GM12878 (cell line): ENCODE measurements at regions not wholly inside any gene's neighbourhood (a gene's known extent, or its start where the extent isn't known, plus 50 kb on each side); places are given as distances from the start of the nearest gene placed in this dataset.

Experiments
- ATAC-seq: fragments of 200-7000 bp; cut with Tn5 transposase; 3 replicates; pipeline ENCODE4 v1.9.1; 2020; ENCODE audit warnings: mild to moderate bottlenecking, moderate library complexity
- BruUV-seq: library from RNA; stranded (reverse); fragments of 400-500 nt; replicated peaks from 2 replicates; lab custom pipeline; 2021; lab: Mats Ljungman, UMichigan
- CTCF ChIA-PET: fragments of 300-600 bp; sonication (Branson Sonifier 250); formaldehyde crosslinking; extraction: SDS; loops from one replicate; lab custom pipeline; 2021; ENCODE audit warnings: inconsistent platforms; lab: Yijun Ruan, JAX
- POLR2A ChIA-PET: fragments of 350-600 bp; formaldehyde crosslinking; extraction: SDS; loops from one replicate; lab custom pipeline; 2021; ENCODE audit warnings: inconsistent platforms; lab: Charles Lee
- RAD21 ChIA-PET: fragments of 300-600 bp; sonication (Branson Sonifier 250); formaldehyde crosslinking; loops from one replicate; lab custom pipeline; 2023; ENCODE audit warnings: antibody characterized with exemption; ENCODE audit not compliant: unreplicated experiment; lab: Charles Lee
- SMC1A ChIA-PET: fragments of 300-600 bp; sonication (Branson Sonifier 250); formaldehyde crosslinking; loops from one replicate; lab custom pipeline; 2023; ENCODE audit not compliant: unreplicated experiment, uncharacterized antibody; lab: Charles Lee
- DNase-seq: peaks from one replicate; pipeline ENCODE4 v3.0.0-alpha.2; 2011; ENCODE audit warnings: low read depth, low spot score
- FAIRE-seq: peaks from 3 replicates; lab custom pipeline; 2011; peaks lifted over from hg19 to GRCh38; lab: Jason Lieb, UNC
- H2AFZ ChIP-seq: 2 replicates; pipeline ENCODE4 v1.6.0; 2011; ENCODE audit warnings: low read depth, low read length, control low read depth; ENCODE audit not compliant: control insufficient read depth
- H3K27ac ChIP-seq: 2 replicates; pipeline ENCODE4 v1.5.1; 2011; ENCODE audit warnings: control low read depth; ENCODE audit not compliant: control insufficient read depth, insufficient read depth
- H3K27me3 ChIP-seq, 2 experiments: replicated peaks in 1 of 2; 2 replicates each; pipeline versions ENCODE4 v1.6.0 to v1.6.1; 2011; ENCODE audit warnings: low read length in 1 of 2; ENCODE audit not compliant: control insufficient read depth in 2 of 2, insufficient read depth in 2 of 2
- H3K36me3 ChIP-seq, 2 experiments: 2 replicates each; pipeline ENCODE4 v1.5.1; 2011; ENCODE audit warnings: low read length in 1 of 2; ENCODE audit not compliant: control insufficient read depth in 2 of 2, insufficient read depth in 2 of 2
- H3K4me1 ChIP-seq: 2 replicates; pipeline ENCODE4 v1.6.1; 2011; ENCODE audit warnings: mild to moderate bottlenecking, low read length, moderate library complexity, mixed read lengths; ENCODE audit not compliant: control insufficient read depth, insufficient read depth
- H3K4me2 ChIP-seq: 2 replicates; pipeline ENCODE4 v1.6.0; 2011; ENCODE audit warnings: control low read depth; ENCODE audit not compliant: control insufficient read depth, insufficient read depth
- H3K4me3 ChIP-seq: fragments of 200-600 bp; sonication (generic); 2 replicates; pipeline ENCODE4 v1.5.1; 2016
- H3K79me2 ChIP-seq: 2 replicates; pipeline ENCODE4 v1.6.0; 2011; ENCODE audit warnings: low read length; ENCODE audit not compliant: control insufficient read depth, insufficient read depth
- H3K9ac ChIP-seq: 2 replicates; pipeline ENCODE4 v1.8.0; 2011; ENCODE audit warnings: low read length, control low read depth, mixed read lengths; ENCODE audit not compliant: control insufficient read depth, insufficient read depth
- H3K9me3 ChIP-seq: replicated peaks from 3 replicates; pipeline ENCODE4 v1.5.1; 2011; ENCODE audit warnings: mild to moderate bottlenecking, low read length; ENCODE audit not compliant: control insufficient read depth, insufficient read depth
- H4K20me1 ChIP-seq: 2 replicates; pipeline ENCODE4 v1.6.0; 2011; ENCODE audit not compliant: control insufficient read depth, insufficient read depth
- EP300 ChIP-seq, 2 experiments: fragments of 150-350 bp in 1 of 2; IDR thresholded peaks; 2 replicates each; pipeline ENCODE4 v1.6.1; 2011 to 2012; ENCODE audit warnings: low read depth in 2 of 2, low read length in 2 of 2, borderline replicate concordance in 1 of 2, improper control_type of control experiment in 1 of 2, inconsistent platforms in 1 of 2; ENCODE audit not compliant: control insufficient read depth in 1 of 2
- PML ChIP-seq: IDR thresholded peaks from 2 replicates; pipeline ENCODE4 v1.6.1; 2012; ENCODE audit warnings: low read length, inconsistent platforms
- PRDM15 ChIP-seq: fragments of 450-650 bp; formaldehyde crosslinking; IDR thresholded peaks from 2 replicates; pipeline ENCODE4 v1.4.0; 2020; ENCODE audit warnings: mild to moderate bottlenecking, moderate library complexity
- REST ChIP-seq: IDR thresholded peaks from 2 replicates; pipeline ENCODE4 v1.6.1; 2012; ENCODE audit warnings: mild to moderate bottlenecking, low read depth, low read length
- SIN3A ChIP-seq: IDR thresholded peaks from 2 replicates; pipeline ENCODE4 v1.6.1; 2012; ENCODE audit warnings: low read depth, low read length, improper control_type of control experiment
- SIX5 ChIP-seq: IDR thresholded peaks from 2 replicates; pipeline ENCODE4 v1.6.1; 2011; ENCODE audit warnings: mild to moderate bottlenecking, low read depth, low read length, moderate library complexity; ENCODE audit not compliant: severe bottlenecking
- ZBTB11 ChIP-seq: fragments of 450-650 bp; formaldehyde crosslinking; IDR thresholded peaks from 2 replicates; pipeline ENCODE4 v1.5.0; 2022; ENCODE audit warnings: mild to moderate bottlenecking, missing genetic modification characterization
- ZBTB4 ChIP-seq: fragments of 450-650 bp; formaldehyde crosslinking; IDR thresholded peaks from 2 replicates; pipeline ENCODE4 v1.4.0; 2022; ENCODE audit warnings: mild to moderate bottlenecking, moderate library complexity
- ZNF622 ChIP-seq: fragments of 450-650 bp; IDR thresholded peaks from 2 replicates; pipeline ENCODE4 v1.6.1; 2017; ENCODE audit warnings: mild to moderate bottlenecking, inconsistent platforms
- WGBS: methylation state at CpG from one replicate; pipeline ENCODE4 v1.1.6; 2016; ENCODE audit warnings: low lambda C conversion rate; ENCODE audit not compliant: insufficient replicate concordance, insufficient coverage; ENCODE audit errors: missing lambda C conversion rate; 5-methylcytosine and 5-hydroxymethylcytosine counted together
- in situ Hi-C: fragments of 300-500 bp; cut with MboI; formaldehyde crosslinking; loops from 9 replicates; pipeline ENCODE4 v1.14.3; 2018; ENCODE audit warnings: mixed read lengths
- intact Hi-C: fragments of 100-400 bp; cut with micrococcal nuclease; formaldehyde crosslinking; loops from one replicate; pipeline ENCODE4 v1.14.2; 2022; ENCODE audit not compliant: unreplicated experiment

- POLR2A ChIA-PET, result no interaction called here
- BruUV-seq, result no TSS peak
- H3K9ac ChIP-seq, result no peak overlapping the region
- intact Hi-C loops, result no loop called here
- in situ Hi-C loops, result no loop called here
- ATAC-seq (no peak), FAIRE-seq (no peak), DNase-seq (no peak)
- H2AFZ ChIP-seq, result no peak overlapping the region
- H3K27ac ChIP-seq, result no peak overlapping the region
- CTCF ChIA-PET, result no interaction called here
- WGBS, result 24% methylated on average over 4 of the region's 4 CpGs
- H3K4me2 ChIP-seq, result no peak overlapping the region
- H3K4me3 ChIP-seq, result no peak overlapping the region
- no peaks in the 10 kb centered on the region for H3K36me3 ChIP-seq
- H4K20me1 ChIP-seq, result no peaks in the 10 kb centered on the region
- peaks cover 0 to 1% of the 10 kb centered on the region in 2 experiments; a peak in 2 of 4 replicates for H3K27me3 ChIP-seq
- RAD21 ChIA-PET, result no interaction called here
- H3K9me3 ChIP-seq, result no peaks in the 10 kb centered on the region
- H3K79me2 ChIP-seq, result no peaks in the 10 kb centered on the region
- no peaks in the 10 kb centered on the region for H3K4me1 ChIP-seq
- SMC1A ChIA-PET, result no interaction called here
- TF ChIP-seq PML, result no peak
- no peak for TF ChIP-seq ZBTB11
- no peak for TF ChIP-seq SIN3A
- no peak for TF ChIP-seq ZBTB4 (CRISPR knock-in tag)
- no peak for TF ChIP-seq SIX5
- TF ChIP-seq EP300 (IDR thresholded peaks at IDR 0.05; ENCODE audit: borderline replicate concordance in 1 of 2, control insufficient read depth in 1 of 2, low read depth in 2 of 2, low read length in 2 of 2), result no peak
- no peak for TF ChIP-seq REST
- no peak for TF ChIP-seq ZNF622
- no peak for TF ChIP-seq PRDM15
These were observed 106.3 kb downstream of the TRIM43 start for GRCh38 chr2:95698146-95698545.
